ENCODE measurements at regions not wholly inside any gene's neighbourhood (a gene's known extent, or its start where the extent isn't known, plus 50 kb on each side); places are given as distances from the start of the nearest gene placed in this dataset.

DNA sequence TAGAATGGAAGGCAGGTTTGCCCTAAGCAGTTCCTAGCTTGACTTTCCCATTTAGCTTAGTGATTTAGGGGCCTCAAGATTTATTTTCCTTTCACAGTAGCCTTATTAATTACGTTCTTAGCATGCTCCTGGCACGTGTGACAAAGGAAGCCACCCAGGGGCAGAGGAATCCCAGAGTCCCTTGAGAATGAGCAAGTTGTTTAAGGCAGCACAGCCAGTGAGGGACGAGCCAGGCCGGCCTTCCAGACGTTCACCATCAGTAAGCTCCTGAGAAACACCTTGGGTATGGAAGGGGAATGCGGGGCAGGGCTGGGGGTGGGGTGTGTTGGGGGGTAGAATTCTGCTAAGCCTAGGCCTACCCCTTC lies 76.3 kb downstream of the SOWAHC start:
- TF ChIP-seq, protein P1, sequence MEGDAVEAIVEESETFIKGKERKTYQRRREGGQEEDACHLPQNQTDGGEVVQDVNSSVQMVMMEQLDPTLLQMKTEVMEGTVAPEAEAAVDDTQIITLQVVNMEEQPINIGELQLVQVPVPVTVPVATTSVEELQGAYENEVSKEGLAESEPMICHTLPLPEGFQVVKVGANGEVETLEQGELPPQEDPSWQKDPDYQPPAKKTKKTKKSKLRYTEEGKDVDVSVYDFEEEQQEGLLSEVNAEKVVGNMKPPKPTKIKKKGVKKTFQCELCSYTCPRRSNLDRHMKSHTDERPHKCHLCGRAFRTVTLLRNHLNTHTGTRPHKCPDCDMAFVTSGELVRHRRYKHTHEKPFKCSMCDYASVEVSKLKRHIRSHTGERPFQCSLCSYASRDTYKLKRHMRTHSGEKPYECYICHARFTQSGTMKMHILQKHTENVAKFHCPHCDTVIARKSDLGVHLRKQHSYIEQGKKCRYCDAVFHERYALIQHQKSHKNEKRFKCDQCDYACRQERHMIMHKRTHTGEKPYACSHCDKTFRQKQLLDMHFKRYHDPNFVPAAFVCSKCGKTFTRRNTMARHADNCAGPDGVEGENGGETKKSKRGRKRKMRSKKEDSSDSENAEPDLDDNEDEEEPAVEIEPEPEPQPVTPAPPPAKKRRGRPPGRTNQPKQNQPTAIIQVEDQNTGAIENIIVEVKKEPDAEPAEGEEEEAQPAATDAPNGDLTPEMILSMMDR (IDR thresholded peaks at IDR 0.05) = no peak
- TF ChIP-seq POLR2AphosphoS5 (IDR thresholded peaks at IDR 0.05; ENCODE audit: insufficient read depth in 1 of 2, low read depth in 1 of 2) = no peak
- no peak for TF ChIP-seq POLR2A (IDR thresholded peaks at IDR 0.05)

Measured in vagina (tissue), 2 donors.